Stomach (tissue), 8 donors: ENCODE measurements at regions not wholly inside any gene's neighbourhood (a gene's known extent, or its start where the extent isn't known, plus 50 kb on each side); places are given as distances from the start of the nearest gene placed in this dataset.
"Not testable (repeated sequence)": the region's sequence is repeated elsewhere in the genome, so short reads cannot be mapped to it uniquely, and the experiment has no call there.

Source experiments
- DNase-seq, 2 donors: peaks; one replicate each; pipeline versions ENCODE4 v3.0.0 to v3.0.0-alpha.2; 2013 to 2019
- H3K27ac ChIP-seq, 5 donors: fragments of 200-600 bp in 4 of 5; sonication (generic) in 4 of 5; one replicate each; pipeline ENCODE4 v1.5.1; 2013 to 2019; ENCODE audit warnings: mild to moderate bottlenecking in 1 of 5, moderate library complexity in 1 of 5
- H3K27me3 ChIP-seq, 3 donors: fragments of 200-600 bp; sonication (generic); one replicate each; pipeline ENCODE4 v1.5.1; 2017 to 2019; ENCODE audit warnings: mixed run types in 1 of 3
- H3K36me3 ChIP-seq, 4 donors: fragments of 200-600 bp; sonication (generic); 1 replicate in 3 of 4; 2 replicates in 1 of 4; pipeline ENCODE4 v1.5.1; 2016 to 2019
- H3K4me1 ChIP-seq, 4 donors: fragments of 200-600 bp; sonication (generic); one replicate each; pipeline ENCODE4 v1.5.1; 2016 to 2019
- H3K4me3 ChIP-seq, 4 donors: fragments of 200-600 bp; sonication (generic) in 3 of 4; one replicate each; pipeline ENCODE4 v1.5.1; 2016 to 2019; ENCODE audit warnings: mild to moderate bottlenecking in 1 of 4
- H3K9me3 ChIP-seq, 4 donors: fragments of 200-600 bp; sonication (generic); one replicate each; pipeline ENCODE4 v1.5.1; 2016 to 2019
- EP300 ChIP-seq: sonication (generic); formaldehyde crosslinking; IDR thresholded peaks from one replicate; pipeline ENCODE4 v1.6.1; 2017; ENCODE audit warnings: antibody characterized with exemption
- POLR2A ChIP-seq, 4 donors: fragments of 450-650 bp; IDR thresholded peaks; one replicate each; pipeline ENCODE4 v1.6.1; 2016; ENCODE audit warnings: antibody characterized with exemption in 4 of 4, control low read depth in 2 of 4, mild to moderate bottlenecking in 1 of 4, moderate library complexity in 1 of 4
- POLR2AphosphoS5 ChIP-seq, 3 donors: sonication (generic); formaldehyde crosslinking; IDR thresholded peaks; one replicate each; pipeline ENCODE4 v1.6.1; 2016; ENCODE audit warnings: antibody characterized with exemption in 3 of 3
- WGBS, 5 donors: extraction: QIAGEN DNeasy Blood & Tissue Kit in 3 of 5; methylation state at CpG; one replicate each; pipeline versions ENCODE4 v1.1.5 to v1.1.7; 2013 to 2018; 5-methylcytosine and 5-hydroxymethylcytosine counted together
- intact Hi-C: fragments of 100-400 bp; cut with DNase I; formaldehyde crosslinking; loops from one replicate; pipeline ENCODE4 v1.15.1; 2023; ENCODE audit warnings: low total_unique reads
- TF ChIP-seq, protein P1 (sequence below), 7 experiments: fragments of 450-650 bp in 4 of 7; fragments of 200-600 bp in 3 of 7; sonication (generic) in 3 of 7; IDR thresholded peaks; one replicate each; pipeline ENCODE4 v1.5.1; 2016 to 2019; ENCODE audit warnings: antibody characterized with exemption in 7 of 7, control low read depth in 2 of 7, mild to moderate bottlenecking in 1 of 7
- donor health status: healthy with polysubstance abuse.
- donor health status: Bipolar disorder and iron deficiency.
- donor health status: healthy.

DNA sequence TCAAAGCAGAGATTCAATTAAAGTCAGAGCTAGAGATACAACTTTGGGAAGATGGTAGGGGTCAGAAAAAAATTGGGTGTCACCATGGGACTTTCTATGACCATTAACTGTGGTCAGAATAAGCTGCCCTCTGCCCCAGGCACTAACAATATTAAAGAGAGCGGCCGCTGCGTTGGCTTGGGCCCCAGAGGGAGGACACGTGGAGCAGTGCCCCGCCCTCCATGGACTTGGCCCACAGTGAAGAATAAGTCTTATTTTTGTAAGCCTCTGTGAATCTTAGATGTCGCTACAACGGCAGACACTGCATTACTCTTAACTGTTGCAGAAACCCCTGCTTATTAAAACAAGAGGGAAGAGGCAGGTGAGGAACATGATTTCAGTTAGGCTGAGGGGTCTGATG, 172.7 kb downstream of the UQCRFS1 start:
- H3K4me1 ChIP-seq = peaks cover 0 to 7% (median 0%) of the 10 kb centered on the region in 4 donors
- 30 to 40% (median 38%) methylated on average over 7 of the region's 7 CpGs for WGBS, 5 donors
- H3K36me3 ChIP-seq = no peaks in the 10 kb centered on the region
- H3K4me3 ChIP-seq = no peak overlapping the region
- H3K27ac ChIP-seq = no peak overlapping the region
- intact Hi-C loops = no loop called here
- TF ChIP-seq EP300 = no peak
- TF ChIP-seq, protein P1, sequence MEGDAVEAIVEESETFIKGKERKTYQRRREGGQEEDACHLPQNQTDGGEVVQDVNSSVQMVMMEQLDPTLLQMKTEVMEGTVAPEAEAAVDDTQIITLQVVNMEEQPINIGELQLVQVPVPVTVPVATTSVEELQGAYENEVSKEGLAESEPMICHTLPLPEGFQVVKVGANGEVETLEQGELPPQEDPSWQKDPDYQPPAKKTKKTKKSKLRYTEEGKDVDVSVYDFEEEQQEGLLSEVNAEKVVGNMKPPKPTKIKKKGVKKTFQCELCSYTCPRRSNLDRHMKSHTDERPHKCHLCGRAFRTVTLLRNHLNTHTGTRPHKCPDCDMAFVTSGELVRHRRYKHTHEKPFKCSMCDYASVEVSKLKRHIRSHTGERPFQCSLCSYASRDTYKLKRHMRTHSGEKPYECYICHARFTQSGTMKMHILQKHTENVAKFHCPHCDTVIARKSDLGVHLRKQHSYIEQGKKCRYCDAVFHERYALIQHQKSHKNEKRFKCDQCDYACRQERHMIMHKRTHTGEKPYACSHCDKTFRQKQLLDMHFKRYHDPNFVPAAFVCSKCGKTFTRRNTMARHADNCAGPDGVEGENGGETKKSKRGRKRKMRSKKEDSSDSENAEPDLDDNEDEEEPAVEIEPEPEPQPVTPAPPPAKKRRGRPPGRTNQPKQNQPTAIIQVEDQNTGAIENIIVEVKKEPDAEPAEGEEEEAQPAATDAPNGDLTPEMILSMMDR (IDR thresholded peaks at IDR 0.05) = no peak
- TF ChIP-seq POLR2A (IDR thresholded peaks at IDR 0.05) = no peak
- peak in 1 of 2 donors; percentile 42 for DNase-seq
- peaks cover 0 to 14% (median 0%) of the 10 kb centered on the region in 3 donors for H3K27me3 ChIP-seq
- peaks cover 0 to 5% (median 0%) of the 10 kb centered on the region in 4 donors for H3K9me3 ChIP-seq

DNA sequence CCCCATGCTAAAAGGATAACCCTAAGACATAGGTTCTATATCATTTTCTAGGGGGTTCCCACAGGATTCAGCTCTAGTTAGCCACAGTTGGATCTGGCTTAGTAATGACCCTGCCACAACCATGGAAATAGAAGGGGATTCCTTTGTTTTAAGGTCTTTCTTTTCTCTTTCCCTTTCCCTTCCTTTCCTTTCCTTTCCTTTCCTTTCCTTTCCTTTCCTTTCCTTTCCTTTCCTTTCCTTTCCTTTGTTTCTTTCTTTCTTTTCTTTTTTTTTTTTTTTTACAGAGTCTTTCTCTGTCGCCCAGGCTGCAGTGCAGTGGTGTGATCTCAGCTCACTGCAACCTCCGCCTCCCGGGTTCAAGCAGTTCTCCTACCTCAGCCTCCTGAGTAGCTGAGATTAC, 173.9 kb downstream of the UQCRFS1 start:
- H3K36me3 ChIP-seq, H3K9me3 ChIP-seq, DNase-seq, H3K4me1 ChIP-seq, H3K4me3 ChIP-seq, intact Hi-C loops, H3K27ac ChIP-seq: not testable (repeated sequence)
- peaks cover 0 to 14% (median 0%) of the 10 kb centered on the region in 3 donors for H3K27me3 ChIP-seq
- 67 to 94% (median 89%) methylated on average over 3 of the region's 3 CpGs for WGBS, 5 donors

DNA sequence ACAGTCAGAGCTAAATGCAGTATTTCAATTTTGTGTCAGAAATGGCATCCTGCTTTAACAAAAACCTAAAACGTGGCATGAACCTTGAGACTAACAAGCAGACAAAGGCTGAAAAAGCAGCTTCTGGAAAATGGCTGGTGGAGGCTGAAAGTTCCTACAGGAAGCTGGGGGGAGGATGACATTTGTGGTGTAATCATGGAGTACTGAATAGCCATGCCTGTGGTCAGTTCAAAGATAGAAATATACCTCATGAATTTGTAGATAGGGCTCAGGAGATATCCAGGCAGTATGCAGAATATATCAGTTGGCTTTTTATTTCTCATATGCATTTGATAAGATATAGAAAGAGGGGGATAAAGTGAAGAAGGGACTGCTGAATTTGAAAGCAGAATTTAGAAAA, 181.7 kb downstream of the UQCRFS1 start:
- 29 to 58% (median 35%) methylated on average over 1 of the region's 1 CpG for WGBS, 5 donors
- no peaks in the 10 kb centered on the region for H3K4me1 ChIP-seq
- H3K27ac ChIP-seq = no peak overlapping the region
- DNase-seq = no peak
- no peak overlapping the region for H3K4me3 ChIP-seq
- intact Hi-C loops = no loop called here
- H3K9me3 ChIP-seq = peaks cover 0 to 6% (median 0%) of the 10 kb centered on the region in 4 donors
- no peaks in the 10 kb centered on the region for H3K27me3 ChIP-seq
- no peaks in the 10 kb centered on the region for H3K36me3 ChIP-seq
- TF ChIP-seq POLR2A (IDR thresholded peaks at IDR 0.05) = no peak
- TF ChIP-seq EP300 = no peak
- TF ChIP-seq, protein P1 (IDR thresholded peaks at IDR 0.05) = no peak
- no peak for TF ChIP-seq POLR2AphosphoS5 (IDR thresholded peaks at IDR 0.05)

DNA sequence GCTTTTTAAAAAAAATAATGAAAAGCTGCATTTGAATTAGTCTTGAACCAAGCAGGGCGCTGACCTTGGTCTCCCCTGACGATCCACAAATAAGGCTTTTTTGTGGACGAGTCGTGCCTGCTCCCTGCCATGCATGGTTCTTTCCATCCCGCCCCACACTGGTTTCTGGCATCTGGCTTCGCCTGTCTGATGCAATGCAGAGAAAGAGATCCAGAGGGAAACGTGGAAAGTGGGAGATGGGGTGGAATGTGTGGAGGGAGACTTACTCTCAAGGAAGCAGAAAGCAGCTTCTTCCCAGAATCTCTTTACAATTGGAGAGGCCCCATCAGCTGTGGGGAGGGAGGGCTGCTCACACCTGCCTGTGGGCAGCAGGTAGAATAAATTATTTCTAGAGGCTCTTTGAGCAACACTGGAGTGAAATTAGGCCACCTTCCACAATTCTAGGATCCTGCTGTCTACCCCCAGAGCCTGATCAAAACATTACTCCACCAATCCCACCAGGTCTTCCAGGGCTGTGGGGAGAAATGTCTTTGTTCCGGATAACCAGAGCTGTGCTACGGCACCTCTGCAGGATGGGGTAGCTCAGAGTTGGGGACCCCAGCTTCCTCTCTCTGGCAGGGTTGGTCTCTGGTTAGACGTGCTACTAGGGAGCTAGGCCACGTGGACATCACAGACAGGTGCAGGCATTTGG, 183.5 kb downstream of the UQCRFS1 start:
- Histone ChIP-seq H3K27me3 (no peaks in the 10 kb centered on the region), H3K36me3 (no peaks in the 10 kb centered on the region), H3K4me3 (no peak overlapping the region), H3K4me1 (no peaks in the 10 kb centered on the region), H3K9me3 (peaks cover 0 to 6% (median 0%) of the 10 kb centered on the region in 4 donors), H3K27ac (no peak overlapping the region)
- 73 to 81% (median 76%) methylated on average over 11 of the region's 11 CpGs for WGBS, 5 donors
- DNase-seq = no peak
- TF ChIP-seq POLR2A (IDR thresholded peaks at IDR 0.05) = no peak
- TF ChIP-seq, protein P1 (IDR thresholded peaks at IDR 0.05) = no peak
- TF ChIP-seq EP300 = no peak
- TF ChIP-seq POLR2AphosphoS5 (IDR thresholded peaks at IDR 0.05) = no peak
- intact Hi-C loops = no loop called here

DNA sequence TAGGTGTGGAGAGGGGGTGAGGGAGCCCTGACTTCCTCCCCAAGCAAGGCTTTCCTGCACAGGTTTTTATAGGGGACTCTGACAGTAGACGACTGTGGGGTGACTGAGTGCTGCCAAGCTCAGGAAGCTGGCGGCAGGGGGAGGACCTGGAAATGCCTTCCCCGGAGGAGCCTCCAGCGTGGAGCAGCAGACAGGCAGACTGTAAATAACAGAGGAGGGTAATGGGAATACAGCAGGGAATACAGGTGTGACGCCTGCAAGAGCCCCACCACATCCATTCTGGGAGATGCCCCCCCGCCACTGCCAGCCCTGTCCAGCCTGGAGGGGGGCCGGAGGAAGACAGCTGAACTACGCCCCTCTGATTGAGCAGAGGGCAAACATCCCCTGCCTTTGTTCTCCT, 190.4 kb downstream of the UQCRFS1 start:
- H3K4me3 ChIP-seq = no peak overlapping the region
- no peaks in the 10 kb centered on the region for H3K9me3 ChIP-seq
- H3K36me3 ChIP-seq = no peaks in the 10 kb centered on the region
- DNase-seq = no peak
- peaks cover 0 to 52% (median 0%) of the 10 kb centered on the region in 3 donors for H3K27me3 ChIP-seq
- H3K4me1 ChIP-seq = no peaks in the 10 kb centered on the region
- intact Hi-C loops = no loop called here
- 27 to 43% (median 33%) methylated on average over 6 to 8 of the region's 8 CpGs for WGBS, 5 donors
- TF ChIP-seq POLR2A (IDR thresholded peaks at IDR 0.05) (no peak), EP300 (no peak), POLR2AphosphoS5 (IDR thresholded peaks at IDR 0.05) (no peak)
- TF ChIP-seq, protein P1 (IDR thresholded peaks at IDR 0.05) = no peak
- H3K27ac ChIP-seq = no peak overlapping the region
